Activated T-cell treated with anti-CD3 and anti-CD28 coated beads, Interleukin-2, amount 50 U/mL, for 24 hours (primary cell): ENCODE measurements at regions not wholly inside any gene's neighbourhood (a gene's known extent, or its start where the extent isn't known, plus 50 kb on each side); places are given as distances from the start of the nearest gene placed in this dataset.

Source experiments
- DNase-seq: peaks from one replicate; pipeline ENCODE4 v3.0.0-alpha.2; 2020
- H3K27ac Mint-ChIP-seq: 2 replicates; pipeline ENCODE4 v1.8.0; 2020; ENCODE audit warnings: mild to moderate bottlenecking, mixed read lengths
- H3K27me3 Mint-ChIP-seq: 2 replicates; pipeline ENCODE4 v1.8.0; 2020; ENCODE audit warnings: mixed read lengths
- H3K36me3 Mint-ChIP-seq: 2 replicates; pipeline ENCODE4 v1.8.0; 2020; ENCODE audit warnings: low read depth, mixed read lengths
- H3K4me1 Mint-ChIP-seq: 2 replicates; pipeline ENCODE4 v1.8.0; 2020; ENCODE audit warnings: low read depth, mixed read lengths
- H3K4me3 Mint-ChIP-seq: 2 replicates; pipeline ENCODE4 v1.8.0; 2020; ENCODE audit warnings: mild to moderate bottlenecking, moderate library complexity, mixed read lengths
- H3K9me3 Mint-ChIP-seq: 2 replicates; pipeline ENCODE4 v1.8.0; 2020; ENCODE audit warnings: mixed read lengths

DNA sequence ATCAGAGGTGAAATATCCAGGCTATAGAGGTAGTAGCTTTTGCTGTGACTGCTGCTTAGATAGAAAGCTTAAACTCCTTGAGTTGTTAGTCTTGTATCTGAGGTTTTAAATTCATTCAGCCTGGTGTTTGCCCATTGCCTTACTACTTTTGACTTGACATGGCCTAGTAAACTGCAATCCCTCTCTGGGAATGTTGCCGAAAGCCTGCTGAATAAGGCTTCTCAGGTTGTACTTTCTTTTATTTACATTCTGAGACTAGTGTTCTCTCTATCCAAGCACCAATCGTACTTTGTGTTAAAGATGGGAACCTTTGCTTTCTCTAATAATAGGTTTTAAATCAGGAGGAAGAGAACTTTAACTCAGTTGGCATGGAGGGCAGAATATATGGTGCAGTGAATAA, 357.6 kb upstream of the CWC22 start:
- Mint-ChIP-seq H3K27ac (no peak overlapping the region), H3K36me3 (no peaks in the 10 kb centered on the region)

GRCh38 chr2:180360283-180360618, 353.2 kb upstream of the CWC22 start:
- no peaks in the 10 kb centered on the region for H3K9me3 Mint-ChIP-seq
- H3K4me3 Mint-ChIP-seq, result no peak overlapping the region
- no peaks in the 10 kb centered on the region for H3K27me3 Mint-ChIP-seq
- no peak for DNase-seq
- no peaks in the 10 kb centered on the region for H3K36me3 Mint-ChIP-seq
- H3K27ac Mint-ChIP-seq, result no peak overlapping the region
- no peaks in the 10 kb centered on the region for H3K4me1 Mint-ChIP-seq

More for the DNA sequence above, 357.6 kb upstream of the CWC22 start:
- H3K4me1 Mint-ChIP-seq, result no peaks in the 10 kb centered on the region
- no peak overlapping the region for H3K4me3 Mint-ChIP-seq
- no peaks in the 10 kb centered on the region for H3K9me3 Mint-ChIP-seq
- H3K27me3 Mint-ChIP-seq, result no peaks in the 10 kb centered on the region
- DNase-seq, result no peak

DNA sequence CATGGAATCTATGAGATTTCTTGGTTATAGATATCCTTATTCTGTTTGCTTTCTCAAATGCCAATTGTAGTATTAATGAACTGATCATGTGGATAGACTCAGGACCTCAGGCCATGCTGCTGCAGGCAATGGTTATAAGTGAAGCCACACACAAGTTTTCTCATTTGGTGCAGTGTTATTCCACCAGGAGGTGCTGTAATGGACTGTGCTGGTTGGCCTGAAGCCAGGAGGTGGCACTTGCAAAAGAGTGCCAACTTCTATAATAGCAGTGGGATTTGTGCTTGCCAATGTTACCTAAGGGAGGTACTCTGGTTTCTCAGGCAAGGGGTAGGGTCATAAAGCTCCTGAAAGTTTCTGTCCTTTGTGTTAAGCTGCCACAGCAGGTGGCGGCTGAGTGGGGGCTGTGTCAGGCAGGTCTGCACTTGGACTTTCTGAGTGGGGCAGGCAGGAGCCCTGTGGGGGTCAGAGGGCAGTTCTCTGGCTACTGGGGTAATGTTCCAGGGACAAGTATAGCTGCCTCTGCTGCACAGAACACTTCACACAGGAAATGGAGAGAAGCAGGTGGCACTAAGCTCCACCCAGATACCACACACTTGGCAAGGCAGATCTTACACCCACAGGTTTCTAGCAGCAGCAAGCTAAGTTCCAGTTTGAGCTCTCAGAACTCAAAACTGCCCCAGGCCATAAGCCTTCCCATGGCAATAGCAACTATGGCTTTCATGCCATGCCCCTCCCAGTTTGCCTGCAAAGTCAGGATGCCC, 352.6 kb upstream of the CWC22 start:
- no peak for DNase-seq
- Mint-ChIP-seq H3K27me3 (no peaks in the 10 kb centered on the region), H3K4me1 (no peaks in the 10 kb centered on the region), H3K36me3 (no peaks in the 10 kb centered on the region), H3K4me3 (no peak overlapping the region), H3K27ac (no peak overlapping the region), H3K9me3 (no peaks in the 10 kb centered on the region)

DNA sequence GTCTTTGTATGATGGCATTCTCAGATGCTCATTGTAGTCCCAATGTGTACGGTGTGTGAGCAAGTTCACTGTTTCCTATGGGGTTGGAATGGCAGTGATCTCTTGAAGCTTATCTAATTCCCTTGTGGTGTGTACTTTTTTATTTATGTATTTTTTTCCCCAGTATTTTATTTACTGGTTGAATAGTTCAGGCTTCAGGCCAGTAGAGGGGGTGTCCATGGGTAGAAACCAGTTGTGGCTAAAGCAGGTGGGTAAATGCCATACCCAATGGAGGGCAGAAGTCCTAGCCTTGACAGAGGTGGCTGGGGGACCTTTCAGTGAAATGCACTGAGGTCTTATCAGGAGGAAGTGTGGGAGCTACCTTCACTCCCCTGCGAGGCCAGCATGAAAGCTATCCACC, 351.4 kb upstream of the CWC22 start:
- Mint-ChIP-seq H3K4me1 (no peaks in the 10 kb centered on the region), H3K27ac (no peak overlapping the region), H3K9me3 (no peaks in the 10 kb centered on the region), H3K27me3 (no peaks in the 10 kb centered on the region), H3K4me3 (no peak overlapping the region), H3K36me3 (no peaks in the 10 kb centered on the region)
- no peak for DNase-seq

DNA sequence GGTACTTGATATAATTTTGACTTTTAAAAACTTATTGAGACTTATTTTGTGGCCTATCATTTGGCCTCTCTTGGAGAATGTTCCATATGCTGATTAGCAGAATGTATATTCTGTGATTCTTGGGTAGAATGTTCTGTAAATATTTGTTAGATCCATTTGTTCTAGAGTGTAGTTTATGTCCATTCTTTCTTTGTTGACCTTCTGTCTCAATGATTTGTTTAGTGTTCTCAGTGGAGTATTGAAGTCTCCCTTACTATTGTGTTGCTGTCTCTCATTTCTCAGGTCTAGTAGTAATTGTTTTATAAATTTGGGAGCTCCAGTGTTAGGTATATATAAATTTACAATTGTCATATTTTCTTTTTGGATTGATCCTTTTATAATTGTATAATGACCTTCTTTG, 349.6 kb upstream of the CWC22 start:
- DNase-seq, result no peak
- H3K36me3 Mint-ChIP-seq, result no peaks in the 10 kb centered on the region
- H3K27me3 Mint-ChIP-seq, result no peaks in the 10 kb centered on the region
- H3K4me1 Mint-ChIP-seq, result no peaks in the 10 kb centered on the region
- H3K4me3 Mint-ChIP-seq, result no peak overlapping the region
- H3K9me3 Mint-ChIP-seq, result no peaks in the 10 kb centered on the region
- H3K27ac Mint-ChIP-seq, result no peak overlapping the region

GRCh38 chr2:180352620-180353019, 345.5 kb upstream of the CWC22 start:
- no peak for DNase-seq
- Mint-ChIP-seq H3K9me3 (no peaks in the 10 kb centered on the region), H3K27me3 (no peaks in the 10 kb centered on the region), H3K36me3 (no peaks in the 10 kb centered on the region), H3K4me3 (no peak overlapping the region), H3K4me1 (no peaks in the 10 kb centered on the region), H3K27ac (no peak overlapping the region)

GRCh38 chr2:180349809-180350208, 342.7 kb upstream of the CWC22 start:
- Mint-ChIP-seq H3K9me3 (no peaks in the 10 kb centered on the region), H3K36me3 (no peaks in the 10 kb centered on the region), H3K4me3 (no peak overlapping the region), H3K27ac (no peak overlapping the region), H3K27me3 (no peaks in the 10 kb centered on the region), H3K4me1 (no peaks in the 10 kb centered on the region)
- DNase-seq, result no peak

DNA sequence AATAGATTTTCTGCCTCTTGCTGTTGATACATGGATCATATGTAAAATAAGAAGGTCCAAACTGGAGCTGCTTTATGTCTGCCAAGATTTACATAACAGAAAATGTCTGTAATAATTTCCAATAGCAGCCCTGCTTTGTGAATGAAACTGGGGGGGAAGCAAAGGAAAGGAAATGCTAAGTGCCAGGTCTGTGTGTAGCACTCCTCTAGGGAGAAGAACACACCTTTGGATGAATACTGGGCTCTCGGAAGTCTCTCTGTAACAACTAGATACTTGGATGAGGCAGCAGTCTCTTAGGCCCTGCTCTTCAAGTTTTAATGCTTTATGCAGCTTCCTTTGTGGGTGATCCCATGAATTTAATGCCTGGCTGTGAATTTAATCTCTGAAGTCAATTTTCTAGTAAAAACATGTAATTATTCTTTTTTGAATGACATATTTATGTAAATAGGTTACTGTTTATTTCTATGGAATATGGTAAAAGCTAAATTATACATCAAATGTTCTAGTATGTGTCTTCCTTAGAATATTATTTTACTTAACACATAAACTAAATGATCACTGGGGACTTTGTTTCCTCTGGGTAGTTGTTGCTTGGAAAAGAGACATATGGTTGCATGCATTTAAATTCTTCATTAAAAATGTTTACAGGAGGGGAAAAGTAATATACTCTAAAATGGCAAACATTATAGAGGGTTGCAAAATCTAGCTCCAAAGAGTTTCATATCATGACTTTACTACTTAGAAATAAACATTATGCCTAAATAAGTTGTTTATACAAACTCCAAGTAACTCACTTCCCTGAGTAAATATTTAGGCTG, 336.6 kb upstream of the CWC22 start:
- no peaks in the 10 kb centered on the region for H3K4me1 Mint-ChIP-seq
- no peak overlapping the region for H3K27ac Mint-ChIP-seq
- H3K36me3 Mint-ChIP-seq, result no peaks in the 10 kb centered on the region
- H3K4me3 Mint-ChIP-seq, result no peak overlapping the region
- H3K27me3 Mint-ChIP-seq, result no peaks in the 10 kb centered on the region
- peaks cover 4% of the 10 kb centered on the region for H3K9me3 Mint-ChIP-seq
- no peak for DNase-seq

- H3K4me1 Mint-ChIP-seq, result no peaks in the 10 kb centered on the region
- DNase-seq, result no peak
- H3K9me3 Mint-ChIP-seq, result peaks cover 28% of the 10 kb centered on the region
- H3K27ac Mint-ChIP-seq, result no peak overlapping the region
- no peak overlapping the region for H3K4me3 Mint-ChIP-seq
- H3K36me3 Mint-ChIP-seq, result no peaks in the 10 kb centered on the region
- no peaks in the 10 kb centered on the region for H3K27me3 Mint-ChIP-seq
Measured at GRCh38 chr2:180337136-180337535, 330.0 kb upstream of the CWC22 start.

GRCh38 chr2:180336550-180336949, 329.5 kb upstream of the CWC22 start:
- no peak for DNase-seq
- no peak overlapping the region for H3K27ac Mint-ChIP-seq
- H3K36me3 Mint-ChIP-seq, result no peaks in the 10 kb centered on the region
- peaks cover 26% of the 10 kb centered on the region for H3K9me3 Mint-ChIP-seq
- H3K27me3 Mint-ChIP-seq, result no peaks in the 10 kb centered on the region
- no peak overlapping the region for H3K4me3 Mint-ChIP-seq
- no peaks in the 10 kb centered on the region for H3K4me1 Mint-ChIP-seq

GRCh38 chr2:180334514-180334913, 327.4 kb upstream of the CWC22 start:
- Mint-ChIP-seq H3K9me3 (peaks cover 25% of the 10 kb centered on the region), H3K27me3 (no peaks in the 10 kb centered on the region), H3K4me1 (no peaks in the 10 kb centered on the region), H3K27ac (no peak overlapping the region), H3K36me3 (no peaks in the 10 kb centered on the region), H3K4me3 (no peak overlapping the region)
- DNase-seq, result no peak

DNA sequence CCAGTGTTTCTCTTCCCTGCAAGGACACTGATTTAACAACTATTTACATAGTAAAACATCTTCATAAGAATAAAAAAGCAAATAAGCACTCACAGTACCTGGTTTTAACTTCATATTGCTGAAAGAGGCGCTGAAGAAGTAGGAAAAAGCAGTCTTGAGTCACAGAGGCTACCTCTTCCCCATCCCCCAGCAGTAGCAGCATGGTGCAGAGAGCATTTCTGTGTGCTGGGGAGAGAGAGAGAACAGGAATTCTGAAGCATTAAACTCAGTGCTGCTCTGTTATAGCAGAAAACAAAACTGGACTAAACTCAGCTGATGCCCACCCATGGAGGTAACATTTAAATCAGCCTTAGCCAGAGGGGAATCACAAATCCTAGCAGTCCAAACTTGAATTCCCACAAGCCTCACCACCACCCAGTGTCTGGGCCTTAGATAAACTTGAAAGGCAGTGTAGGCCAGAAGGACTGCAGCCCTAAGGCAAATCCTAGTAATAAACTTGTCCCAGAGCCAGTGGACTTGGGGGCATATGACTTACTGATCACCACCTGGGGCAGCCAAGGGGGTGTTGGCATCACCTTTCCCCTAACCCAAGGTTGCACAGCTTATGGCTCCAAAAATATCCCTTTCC, 321.8 kb upstream of the CWC22 start:
- DNase-seq, result no peak
- H3K27ac Mint-ChIP-seq, result no peak overlapping the region
- H3K27me3 Mint-ChIP-seq, result no peaks in the 10 kb centered on the region
- H3K9me3 Mint-ChIP-seq, result peaks cover 2% of the 10 kb centered on the region
- no peak overlapping the region for H3K4me3 Mint-ChIP-seq
- no peaks in the 10 kb centered on the region for H3K4me1 Mint-ChIP-seq
- no peaks in the 10 kb centered on the region for H3K36me3 Mint-ChIP-seq

DNA sequence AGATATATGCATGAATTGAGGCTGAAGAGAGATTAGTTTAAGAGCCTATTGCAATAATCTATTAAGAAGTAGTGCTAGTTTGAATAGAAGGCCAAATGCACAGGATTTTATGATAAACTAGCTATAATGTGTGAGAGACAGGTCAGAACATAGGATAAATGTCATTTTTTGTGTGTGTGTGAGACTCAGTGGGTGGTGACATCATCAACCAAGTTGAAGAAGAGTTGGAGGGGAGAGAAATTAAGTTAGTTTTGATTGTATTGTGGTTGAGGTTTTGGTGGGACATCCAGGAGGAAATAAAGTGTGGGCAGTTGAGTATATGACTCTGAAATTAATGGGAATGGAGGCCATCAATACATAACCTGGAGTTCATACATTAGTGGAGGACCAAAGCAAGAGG, 320.1 kb upstream of the CWC22 start:
- H3K4me1 Mint-ChIP-seq, result no peaks in the 10 kb centered on the region
- no peaks in the 10 kb centered on the region for H3K27me3 Mint-ChIP-seq
- DNase-seq, result no peak
- H3K9me3 Mint-ChIP-seq, result peaks cover 2% of the 10 kb centered on the region
- no peaks in the 10 kb centered on the region for H3K36me3 Mint-ChIP-seq
- no peak overlapping the region for H3K27ac Mint-ChIP-seq
- H3K4me3 Mint-ChIP-seq, result no peak overlapping the region

- Mint-ChIP-seq H3K4me3 (no peak overlapping the region), H3K36me3 (no peaks in the 10 kb centered on the region), H3K4me1 (no peaks in the 10 kb centered on the region), H3K27me3 (no peaks in the 10 kb centered on the region), H3K27ac (no peak overlapping the region), H3K9me3 (peaks cover 7% of the 10 kb centered on the region)
- DNase-seq, result no peak
Measured at GRCh38 chr2:180325416-180326120, 318.5 kb upstream of the CWC22 start.
